Left ventricle myocardium superior (tissue), 1 donor: ENCODE measurements at regions not wholly inside any gene's neighbourhood (a gene's known extent, or its start where the extent isn't known, plus 50 kb on each side); places are given as distances from the start of the nearest gene placed in this dataset.
A peak's percentile ranks its signal among the peaks of the same experiment; 100 is the strongest.

Experiments used
- ATAC-seq: fragments of 200-7000 bp; cut with Tn5 transposase; one replicate; pipeline ENCODE4 v1.9.1; 2020; ENCODE audit warnings: mild to moderate bottlenecking, moderate library complexity
- DNase-seq: peaks from one replicate; pipeline ENCODE4 v3.0.0-alpha.2; 2020
- intact Hi-C: fragments of 100-400 bp; cut with micrococcal nuclease; formaldehyde crosslinking; loops from one replicate; pipeline ENCODE4 v1.11.0; 2022
- donor health status: DM: no; HTN: yes; CAD: no; lungs with severe emphysema.

GRCh38 chr10:88184543-88185297 lies 321.3 kb downstream of the PTEN start:
- no peak for DNase-seq
- ATAC-seq = no peak
- intact Hi-C loops = no loop called here

- intact Hi-C loops = no loop called here
- no peak for DNase-seq
- no peak for ATAC-seq
These were observed 322.4 kb downstream of the PTEN start for GRCh38 chr10:88185830-88186229.

GRCh38 chr10:88186335-88186734 lies 322.9 kb downstream of the PTEN start:
- DNase-seq (no peak), ATAC-seq (no peak)
- intact Hi-C loops = no loop called here

GRCh38 chr10:88187472-88187871 lies 324.0 kb downstream of the PTEN start:
- DNase-seq = no peak
- intact Hi-C loops = no loop called here
- ATAC-seq = no peak

- intact Hi-C loops = no loop called here
- ATAC-seq = peak; percentile 39
- no peak for DNase-seq
These were observed 326.7 kb downstream of the PTEN start for GRCh38 chr10:88190123-88190522.

- ATAC-seq (no peak), DNase-seq (no peak)
- intact Hi-C loops = no loop called here
These were observed 327.3 kb downstream of the PTEN start for GRCh38 chr10:88190540-88191235.

- intact Hi-C loops = no loop called here
- ATAC-seq (no peak), DNase-seq (no peak)
These were observed 329.6 kb downstream of the PTEN start for GRCh38 chr10:88193018-88193417.

- intact Hi-C loops = no loop called here
- ATAC-seq (peak; percentile 75), DNase-seq (no peak)
These were observed 330.8 kb downstream of the PTEN start for GRCh38 chr10:88194041-88194887.

GRCh38 chr10:88194961-88195367 lies 331.5 kb downstream of the PTEN start:
- intact Hi-C loops = no loop called here
- ATAC-seq (no peak), DNase-seq (no peak)

GRCh38 chr10:88195841-88196240 lies 332.4 kb downstream of the PTEN start:
- no peak for DNase-seq
- ATAC-seq = no peak
- intact Hi-C loops = no loop called here

- peak; percentile 69 for ATAC-seq
- DNase-seq = no peak
- intact Hi-C loops = no loop called here
These were observed 332.9 kb downstream of the PTEN start for GRCh38 chr10:88196291-88196690.

- DNase-seq (no peak), ATAC-seq (no peak)
- intact Hi-C loops = no loop called here
These were observed 334.6 kb downstream of the PTEN start for GRCh38 chr10:88198023-88198422.

GRCh38 chr10:88200312-88201032 lies 337.0 kb downstream of the PTEN start:
- intact Hi-C loops = no loop called here
- DNase-seq (no peak), ATAC-seq (no peak)

- intact Hi-C loops = no loop called here
- ATAC-seq = no peak
- no peak for DNase-seq
These were observed 342.5 kb downstream of the PTEN start for GRCh38 chr10:88205842-88206446.

GRCh38 chr10:88207121-88207546 lies 343.7 kb downstream of the PTEN start:
- intact Hi-C loops = no loop called here
- ATAC-seq = no peak
- DNase-seq = no peak

GRCh38 chr10:88209231-88209630 lies 345.8 kb downstream of the PTEN start:
- intact Hi-C loops = no loop called here
- ATAC-seq = no peak
- DNase-seq = no peak

GRCh38 chr10:88209837-88210561 lies 346.6 kb downstream of the PTEN start:
- intact Hi-C loops = no loop called here
- no peak for ATAC-seq
- no peak for DNase-seq

GRCh38 chr10:88211230-88211629 lies 347.8 kb downstream of the PTEN start:
- intact Hi-C loops = no loop called here
- DNase-seq = no peak
- no peak for ATAC-seq
